Skeletal muscle cell (primary cell): ENCODE measurements at regions not wholly inside any gene's neighbourhood (a gene's known extent, or its start where the extent isn't known, plus 50 kb on each side); places are given as distances from the start of the nearest gene placed in this dataset.
"Not testable (repeated sequence)": the region's sequence is repeated elsewhere in the genome, so short reads cannot be mapped to it uniquely, and the experiment has no call there.

Experiments
- DNase-seq: peaks from one replicate; pipeline ENCODE4 v3.0.0-alpha.2; 2010; ENCODE audit warnings: low read depth
- H3K4me3 ChIP-seq: 2 replicates; pipeline ENCODE4 v1.5.1; 2011; ENCODE audit warnings: low read depth, mild to moderate bottlenecking, control low read depth, low read length, moderate library complexity

DNA sequence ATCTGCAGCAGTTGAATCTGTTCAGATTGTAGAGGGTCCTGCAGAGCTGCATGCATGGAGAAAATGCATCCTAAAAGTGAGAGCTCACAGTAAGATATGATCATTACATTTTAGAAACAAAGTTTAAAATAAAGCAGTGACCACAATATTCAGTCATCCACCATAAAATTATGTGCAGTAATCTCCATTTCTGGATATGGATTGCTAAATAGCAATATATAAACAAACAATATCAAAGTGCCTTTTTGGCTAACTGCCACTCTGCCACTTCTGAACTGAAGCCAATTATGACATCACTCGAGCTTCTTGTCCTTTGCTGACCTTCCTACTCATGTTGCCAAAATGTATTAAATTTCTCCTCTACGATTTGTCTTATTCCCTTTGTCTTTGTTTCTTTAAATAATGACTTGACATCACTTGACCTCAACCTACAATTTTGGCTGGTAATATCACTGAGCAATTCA, 262.0 kb upstream of the CXADR start:
- H3K4me3 ChIP-seq: no peak overlapping the region
- no peak for DNase-seq

DNA sequence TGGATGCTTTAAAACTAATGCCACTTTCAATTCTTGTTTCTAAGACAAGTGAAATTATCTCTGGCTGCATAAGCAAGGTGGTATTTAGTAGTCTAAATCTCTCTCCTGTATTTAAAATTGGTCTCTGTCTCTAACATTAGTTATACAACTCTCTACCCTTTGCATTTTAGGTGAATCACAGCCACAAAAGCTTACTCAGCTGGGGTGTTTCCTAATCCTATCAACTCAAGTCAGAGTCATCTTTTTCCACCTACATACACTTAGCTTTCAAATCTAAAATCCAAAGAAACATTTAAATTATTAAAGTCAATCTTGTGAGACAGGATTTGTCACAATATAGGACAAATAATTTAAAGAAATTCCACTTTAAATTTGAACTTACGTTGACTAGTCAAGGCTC, 255.1 kb upstream of the CXADR start:
- H3K4me3 ChIP-seq: no peak overlapping the region
- peak; percentile 1 for DNase-seq

DNA sequence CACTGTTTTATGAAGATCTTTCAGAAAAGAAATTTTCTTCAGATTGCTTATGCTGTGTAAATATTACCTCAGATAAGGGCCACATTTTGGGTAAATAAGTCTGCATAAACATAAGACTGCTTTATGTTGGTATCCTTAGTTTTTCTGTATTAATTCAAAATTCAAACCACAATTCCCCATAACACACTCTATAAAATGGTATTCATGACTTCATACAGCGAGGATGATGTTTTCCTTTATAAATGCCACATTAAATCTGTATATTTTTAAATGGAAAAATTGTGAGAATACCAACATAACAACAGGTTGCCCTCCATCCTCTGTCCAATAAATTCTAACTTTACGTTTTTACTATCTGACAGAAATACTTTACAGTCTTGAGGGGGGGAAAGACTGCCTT, 248.7 kb upstream of the CXADR start:
- H3K4me3 ChIP-seq: no peak overlapping the region
- DNase-seq: no peak

DNA sequence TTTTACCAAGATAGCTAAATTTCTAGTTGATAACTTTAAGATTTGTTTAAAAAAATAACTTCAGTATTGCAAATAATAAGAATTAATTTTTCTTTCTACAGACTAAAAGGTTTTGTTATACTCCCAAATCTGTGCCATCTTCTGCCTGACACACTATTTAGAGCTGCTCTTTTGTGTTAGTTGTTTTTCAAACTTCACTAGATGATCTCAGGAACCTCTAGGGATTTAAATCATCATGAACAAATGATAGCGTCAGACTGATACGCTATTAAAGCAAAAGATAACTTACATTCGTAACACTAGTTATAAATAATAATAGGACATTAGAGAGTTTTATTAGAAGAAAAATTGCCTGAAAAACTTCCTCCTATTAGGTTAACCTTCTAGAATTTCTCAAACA, 243.1 kb upstream of the CXADR start:
- H3K4me3 ChIP-seq: no peak overlapping the region
- DNase-seq: no peak

DNA sequence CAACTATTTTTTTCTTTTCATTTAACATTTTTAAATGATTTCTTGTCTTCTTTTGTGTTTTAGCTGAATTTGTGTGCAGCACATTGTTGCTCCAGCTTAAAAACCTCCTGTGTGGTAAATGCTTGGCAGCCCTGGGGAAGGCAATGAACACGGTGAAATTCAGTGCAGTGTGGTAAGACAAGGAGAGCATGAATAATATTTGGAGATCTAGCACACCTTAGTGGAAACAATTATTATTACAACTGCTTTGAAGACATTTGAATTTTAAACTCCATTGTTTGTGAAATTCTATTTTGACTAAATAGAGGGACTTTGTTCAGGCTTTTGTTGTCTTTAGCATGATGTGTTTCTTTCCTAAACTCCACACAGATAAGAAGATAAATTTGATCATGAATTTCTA, 242.6 kb upstream of the CXADR start:
- peak; percentile 31 for DNase-seq
- H3K4me3 ChIP-seq: no peak overlapping the region

DNA sequence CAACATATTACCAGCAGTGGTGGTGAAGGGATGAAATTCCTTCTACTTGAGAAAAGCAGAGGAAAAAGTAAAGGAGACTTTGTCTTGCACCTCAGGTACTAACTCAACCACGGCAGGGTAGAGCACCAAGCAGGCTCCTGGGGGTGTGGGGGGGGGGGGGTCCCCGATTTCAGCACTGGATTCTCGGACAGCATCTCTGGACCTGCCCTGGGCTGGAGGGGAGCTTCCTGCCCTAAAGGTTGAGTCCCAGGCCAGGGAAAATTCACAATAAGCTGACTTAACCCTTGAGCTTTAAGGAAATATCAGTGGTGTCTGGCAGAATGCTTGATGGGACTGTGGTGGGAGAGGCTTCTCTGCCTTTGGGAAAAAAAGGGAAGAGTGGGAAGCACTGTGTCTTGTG, 233.2 kb upstream of the CXADR start:
- no peak overlapping the region for H3K4me3 ChIP-seq
- DNase-seq: no peak

DNA sequence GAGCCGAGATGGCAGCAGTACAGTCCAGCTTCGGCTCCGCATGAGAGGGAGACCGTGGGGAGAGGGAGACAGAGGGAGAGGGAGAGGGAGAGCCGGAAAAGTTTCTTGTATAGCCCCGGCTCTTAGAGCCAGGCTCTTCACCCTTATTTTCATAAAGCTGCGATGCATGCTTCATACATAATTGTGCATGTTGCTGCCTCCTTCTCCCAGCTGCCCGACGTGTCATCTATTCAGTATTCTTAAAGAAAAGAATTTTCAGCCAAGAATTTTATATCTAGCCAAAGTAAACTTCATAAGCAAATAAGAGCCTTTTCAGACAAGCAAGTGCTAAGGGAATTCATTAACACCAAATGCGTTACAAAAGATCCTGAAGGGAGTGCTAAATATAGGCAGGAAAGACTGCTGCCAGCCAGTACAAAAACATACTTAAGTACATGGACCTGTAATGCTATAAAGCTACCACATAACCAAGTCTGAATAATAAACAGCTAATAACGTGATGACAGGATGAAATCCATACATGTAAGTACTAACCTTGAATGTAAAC, 219.8 kb upstream of the CXADR start:
- DNase-seq, H3K4me3 ChIP-seq: not testable (repeated sequence)

DNA sequence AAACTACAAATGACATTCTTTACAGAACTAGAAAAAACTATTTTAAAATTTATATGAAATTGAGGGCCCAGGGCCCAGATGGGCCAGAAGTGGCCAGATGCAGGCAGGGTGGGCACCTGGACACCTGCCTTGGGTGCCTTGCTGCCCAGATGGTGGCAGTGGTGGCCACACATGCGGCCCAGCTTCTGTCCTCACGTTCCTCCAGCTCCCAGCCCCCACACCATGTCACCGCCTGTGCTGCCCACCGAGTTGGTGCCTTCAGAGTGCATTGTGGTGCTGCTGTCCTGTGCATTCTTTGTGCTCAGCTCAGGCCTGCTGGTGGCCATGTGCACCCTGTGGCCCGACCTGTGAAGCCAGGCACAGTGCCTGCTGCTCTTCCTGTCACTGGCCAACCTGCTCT, 216.8 kb upstream of the CXADR start:
- no peak for DNase-seq
- H3K4me3 ChIP-seq: no peak overlapping the region

DNA sequence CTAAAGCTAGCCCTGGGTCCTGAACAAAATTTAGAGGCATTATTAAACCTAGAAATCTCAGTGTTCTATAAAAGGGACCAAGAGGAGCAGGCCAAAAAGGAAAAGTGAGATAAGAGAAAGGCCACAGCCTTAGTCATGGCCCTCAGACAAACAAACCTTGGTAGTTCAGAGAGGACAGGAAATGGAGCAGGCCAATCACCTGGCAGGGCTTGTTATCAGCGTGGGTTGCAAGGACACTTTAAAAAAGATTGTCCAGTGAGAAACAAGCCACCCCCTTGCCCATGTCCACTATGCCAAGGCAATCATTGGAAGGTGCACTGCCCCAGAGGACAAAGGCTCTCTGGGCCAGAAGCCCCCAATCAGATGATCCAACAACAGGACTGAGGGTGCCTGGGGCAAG, 213.3 kb upstream of the CXADR start:
- not testable (repeated sequence) for DNase-seq

DNA sequence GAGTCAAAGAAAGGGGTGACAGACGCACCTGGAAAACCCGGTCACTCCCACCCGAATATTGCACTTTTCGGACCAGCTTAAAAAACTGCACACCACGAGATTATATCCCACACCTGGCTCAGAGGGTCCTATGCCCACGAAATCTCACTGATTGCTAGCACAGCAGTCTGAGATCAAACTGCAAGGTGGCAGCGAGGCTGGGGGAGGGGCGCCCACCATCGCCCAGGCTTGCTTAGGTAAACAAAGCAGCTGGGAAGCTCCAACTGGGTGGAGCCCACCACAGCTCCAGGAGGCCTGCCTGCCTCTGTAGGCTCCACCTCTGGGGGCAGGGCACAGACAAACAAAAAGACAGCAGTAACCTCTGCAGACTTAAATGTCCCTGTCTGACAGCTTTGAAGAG, 185.1 kb upstream of the CXADR start:
- DNase-seq, H3K4me3 ChIP-seq: not testable (repeated sequence)

More for the DNA sequence above, 213.3 kb upstream of the CXADR start:
- not testable (repeated sequence) for H3K4me3 ChIP-seq

DNA sequence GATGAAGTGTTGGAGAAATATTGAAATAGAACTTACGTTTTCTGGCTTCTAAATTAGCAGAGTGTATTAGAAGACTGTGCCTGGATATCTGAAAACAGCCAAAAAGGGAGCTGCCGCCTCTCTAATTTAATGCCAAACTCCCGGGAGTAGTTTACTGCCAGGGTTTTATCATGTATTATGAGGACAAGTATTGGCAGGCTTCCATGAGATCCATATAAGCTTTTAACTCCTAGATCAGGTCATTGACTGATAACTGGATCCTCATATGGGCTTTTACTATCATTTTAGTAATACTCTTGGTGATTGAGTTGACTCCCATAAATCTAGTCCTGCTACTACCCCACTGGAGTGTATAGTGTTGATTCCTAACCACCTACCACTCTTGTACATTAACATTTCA, 178.4 kb upstream of the CXADR start:
- no peak for DNase-seq
- no peak overlapping the region for H3K4me3 ChIP-seq

DNA sequence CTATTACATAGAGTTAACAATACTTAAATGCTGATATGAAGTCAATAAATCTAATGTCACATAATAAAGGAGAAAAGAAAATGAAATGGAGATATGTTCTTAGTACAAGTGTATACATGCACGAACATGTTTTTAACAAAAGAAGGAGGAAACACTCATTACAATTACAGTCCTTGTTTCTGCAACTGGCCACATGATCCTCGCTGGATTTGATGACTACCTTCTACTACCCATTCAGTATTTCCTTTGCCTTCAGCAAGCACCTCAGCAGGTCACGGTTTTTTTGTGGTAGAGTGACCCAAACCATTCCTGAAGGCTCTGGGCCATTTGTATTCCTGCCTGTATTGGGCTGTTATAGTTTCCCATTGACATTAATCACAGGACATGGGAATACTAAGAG, 172.8 kb upstream of the CXADR start:
- H3K4me3 ChIP-seq: no peak overlapping the region
- no peak for DNase-seq

DNA sequence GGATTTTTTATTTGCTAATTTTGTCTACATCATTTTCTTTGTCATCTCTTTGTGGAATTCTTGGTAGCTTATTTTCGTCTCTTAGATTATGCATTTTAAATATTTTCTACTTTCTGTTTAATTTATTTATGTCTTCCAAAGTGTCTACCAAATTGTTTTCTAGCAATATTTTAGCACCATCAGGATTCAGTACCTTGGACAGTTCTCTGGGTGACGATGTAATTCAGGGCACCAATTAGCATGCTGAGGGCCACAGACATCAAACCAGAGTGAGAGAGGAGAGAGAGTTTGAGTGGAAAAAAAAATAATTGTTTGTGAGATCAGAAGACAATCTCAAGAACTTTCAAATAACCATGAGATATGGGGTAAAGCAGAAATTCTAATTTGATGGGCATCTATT, 169.8 kb upstream of the CXADR start:
- no peak overlapping the region for H3K4me3 ChIP-seq
- DNase-seq: no peak

DNA sequence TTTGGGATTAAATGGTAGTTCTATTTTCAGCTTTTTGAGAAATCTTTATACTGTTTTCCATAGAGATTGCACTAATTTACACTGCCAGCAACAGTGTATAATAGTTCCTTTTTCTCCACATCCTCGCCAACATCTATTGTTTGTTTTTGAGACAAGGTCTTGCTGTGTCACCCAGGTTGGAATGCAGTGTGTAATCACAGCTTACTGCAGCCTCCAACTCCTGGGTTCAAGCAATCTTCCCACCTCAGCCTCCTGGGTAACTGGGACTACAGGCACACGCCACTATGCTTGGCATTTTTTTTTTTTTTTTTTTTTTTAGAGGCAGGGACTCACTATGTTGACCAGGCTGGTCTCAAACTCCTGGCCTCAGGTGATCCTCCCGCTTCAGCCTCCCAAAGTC, 164.5 kb upstream of the CXADR start:
- H3K4me3 ChIP-seq: no peak overlapping the region
- no peak for DNase-seq

DNA sequence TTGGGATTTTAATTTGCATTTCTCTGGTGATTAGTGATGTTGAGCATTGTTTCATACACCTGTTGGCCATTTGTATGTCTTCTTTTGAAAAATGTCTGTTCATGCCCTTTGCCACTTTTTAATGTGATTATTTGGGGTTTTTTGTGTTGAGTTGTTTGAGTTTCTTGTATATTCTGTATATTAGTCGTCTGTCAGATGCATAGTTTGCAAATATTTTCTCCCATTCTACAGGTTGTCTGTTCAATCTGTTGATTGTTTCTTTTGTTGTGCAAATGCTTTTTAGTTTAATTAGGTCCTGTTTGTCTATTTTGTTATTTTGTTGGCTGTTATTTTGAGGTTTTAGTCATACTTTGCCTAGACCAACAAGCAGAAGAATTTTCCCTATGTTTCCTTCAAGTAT, 164.0 kb upstream of the CXADR start:
- H3K4me3 ChIP-seq: no peak overlapping the region
- no peak for DNase-seq

DNA sequence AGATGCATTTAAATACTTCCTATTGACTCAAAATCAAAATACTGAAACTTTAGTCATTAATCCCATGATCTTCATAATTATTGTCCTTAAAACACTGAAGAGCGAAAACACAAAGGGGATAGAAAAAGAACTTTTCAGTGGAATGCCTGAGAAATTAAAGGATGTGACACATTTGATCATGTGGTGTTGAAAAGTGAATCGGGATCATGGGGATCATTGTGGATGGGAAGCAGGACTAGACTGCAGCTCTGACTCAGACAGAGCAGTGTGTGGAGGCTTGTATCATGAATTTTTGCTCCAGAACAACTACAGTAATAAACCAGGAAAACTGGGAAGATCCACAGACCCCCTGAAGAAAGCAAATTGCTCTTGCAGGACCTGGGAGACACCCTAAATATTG, 161.1 kb upstream of the CXADR start:
- no peak for DNase-seq
- H3K4me3 ChIP-seq: no peak overlapping the region

DNA sequence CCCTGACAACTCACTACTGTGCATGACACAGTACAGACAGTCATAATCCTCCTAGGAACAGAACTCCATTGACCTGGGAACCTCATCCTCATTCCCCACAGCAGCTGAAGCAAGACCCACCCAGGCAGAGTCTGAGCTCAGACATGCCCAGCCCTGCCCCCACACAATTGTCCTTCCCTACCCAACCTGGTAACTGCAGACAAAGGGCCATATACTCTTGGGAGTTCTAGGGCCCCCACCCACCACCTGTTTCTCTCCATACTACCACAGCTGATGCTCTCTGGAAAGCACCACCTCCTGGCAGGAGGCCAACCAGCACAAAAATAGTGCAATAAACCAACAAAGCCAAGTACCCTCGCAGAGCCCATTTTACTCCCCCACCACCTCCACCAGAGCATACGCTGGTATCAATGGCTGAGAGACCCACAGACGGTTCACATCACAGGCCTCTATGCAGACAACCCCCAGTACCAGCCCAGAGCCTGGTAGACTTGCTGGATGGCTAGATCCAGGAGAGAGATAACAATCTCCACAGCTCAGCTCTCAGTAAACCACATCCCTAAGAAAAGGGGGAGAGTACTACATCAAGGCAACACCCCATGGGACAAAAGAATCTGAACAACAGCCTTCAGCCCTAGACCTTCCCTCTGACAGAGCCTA, 159.7 kb upstream of the CXADR start:
- DNase-seq: peak; percentile 12
- no peak overlapping the region for H3K4me3 ChIP-seq

DNA sequence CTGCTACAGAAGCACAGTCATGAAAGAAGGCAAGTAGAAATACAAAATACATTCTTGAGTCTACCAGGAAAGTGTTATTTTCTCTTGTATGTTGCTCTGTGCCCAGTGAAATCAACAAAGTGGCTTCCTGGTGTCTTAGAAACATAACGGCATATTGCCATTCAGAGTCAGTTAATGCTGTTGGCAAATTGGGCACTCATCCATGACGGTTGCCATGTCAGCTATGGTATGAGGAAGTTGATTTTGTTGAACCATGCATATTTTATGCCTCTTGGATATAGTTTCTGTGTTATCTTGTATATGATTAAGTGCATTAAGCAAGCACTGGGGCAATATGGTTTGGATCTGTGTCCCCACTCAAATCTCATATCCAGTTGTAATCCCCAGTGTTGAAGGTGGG, 153.1 kb upstream of the CXADR start:
- DNase-seq: no peak
- H3K4me3 ChIP-seq: no peak overlapping the region

DNA sequence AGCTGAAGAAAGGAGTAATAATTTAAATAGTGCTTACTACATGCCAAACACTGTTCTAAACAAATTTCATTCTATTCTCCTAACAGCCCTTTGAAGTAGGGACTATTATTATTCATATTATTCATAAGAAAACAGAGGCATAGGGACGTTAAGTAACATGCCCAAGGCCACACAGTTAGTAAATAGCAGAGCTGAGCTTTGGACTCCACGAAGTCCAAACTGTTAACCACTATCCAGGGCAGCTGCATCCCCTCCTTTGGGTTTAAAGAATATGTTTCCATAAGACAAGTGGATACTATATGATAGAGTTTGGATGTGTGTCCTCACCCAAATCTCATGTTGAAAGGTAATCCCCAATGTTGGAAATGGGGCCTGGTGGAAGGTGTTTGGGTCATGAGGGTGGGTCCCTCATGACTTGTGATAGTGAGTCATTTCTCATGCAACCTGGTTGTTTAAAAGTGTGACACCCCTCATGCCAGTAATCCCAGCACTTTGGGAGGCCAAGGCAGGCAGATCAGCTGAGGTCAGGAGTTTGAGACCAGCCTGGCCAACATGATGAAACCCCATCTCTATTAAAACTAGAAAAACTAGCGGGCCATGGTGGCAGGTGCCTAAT, 144.0 kb upstream of the CXADR start:
- no peak for DNase-seq
- H3K4me3 ChIP-seq: no peak overlapping the region

DNA sequence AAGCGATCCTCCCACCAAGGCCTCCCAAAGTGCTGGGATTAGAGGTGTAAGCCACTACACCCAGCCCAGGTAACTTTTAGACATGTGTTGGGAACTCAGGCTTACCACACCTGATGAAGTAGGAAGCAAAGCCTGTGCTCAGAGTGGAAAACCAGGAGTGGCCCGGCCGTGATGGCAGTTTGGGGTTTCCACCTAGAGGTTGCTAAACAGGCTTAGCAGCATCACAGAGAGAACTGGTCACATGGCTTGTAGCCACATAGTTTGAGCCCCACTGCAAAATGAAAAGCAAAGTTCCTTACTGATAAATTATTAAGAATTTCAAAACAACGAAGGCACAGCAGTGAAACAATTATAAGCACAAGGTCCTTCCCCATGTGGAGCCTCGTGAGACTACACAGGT, 142.6 kb upstream of the CXADR start:
- no peak overlapping the region for H3K4me3 ChIP-seq
- DNase-seq: no peak

DNA sequence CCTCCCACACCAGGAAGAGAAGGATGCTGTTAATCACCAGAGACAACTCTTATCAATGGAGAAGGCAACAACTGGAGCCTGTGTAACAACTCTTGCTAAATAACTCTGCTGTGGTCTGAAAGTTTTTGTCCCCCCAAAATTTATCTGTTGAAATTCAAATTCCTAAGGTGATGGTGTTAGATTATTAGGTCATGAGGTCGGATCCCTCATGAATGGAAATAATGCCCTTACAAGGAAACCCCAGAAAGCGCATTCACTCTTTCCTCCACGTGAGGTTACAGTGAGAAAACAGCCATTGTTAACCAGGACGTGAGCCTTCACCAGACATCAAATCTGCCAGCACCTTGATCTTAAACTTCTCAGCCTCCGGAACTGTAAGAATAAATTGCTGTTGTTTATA, 141.9 kb upstream of the CXADR start:
- DNase-seq: no peak
- no peak overlapping the region for H3K4me3 ChIP-seq
